Posterior cingulate gyrus (tissue), 11 donors: ENCODE measurements at regions not wholly inside any gene's neighbourhood (a gene's known extent, or its start where the extent isn't known, plus 50 kb on each side); places are given as distances from the start of the nearest gene placed in this dataset.

Source experiments
- DNase-seq, 10 donors: peaks; one replicate each; pipeline versions ENCODE4 v3.0.0 to v3.0.0-alpha.2; 2020 to 2021; ENCODE audit warnings: mixed read lengths in 3 of 10
- intact Hi-C: fragments of 100-400 bp; cut with DNase I; formaldehyde crosslinking; loops from one replicate; pipeline ENCODE4 v1.15.1; 2023

- intact Hi-C loops, result loop anchor here (5.0 kb wide), 1 partner anchor 396 kb away; no protein-coding TSS in a partner anchor
- peak in 2 of 10 donors; percentile 13 to 73 for DNase-seq
Measured at GRCh38 chr4:175946472-175947116, 119.0 kb upstream of the WDR17 start.

- DNase-seq, result no peak
- intact Hi-C loops, result loop anchor here (5.0 kb wide), 1 partner anchor 395 kb away; no protein-coding TSS in a partner anchor
Measured at GRCh38 chr4:175947117-175947722, 118.4 kb upstream of the WDR17 start.

GRCh38 chr4:175951794-175952193, 113.8 kb upstream of the WDR17 start:
- DNase-seq, result no peak
- intact Hi-C loops, result loop anchor here (10.0 kb wide), 1 partner anchor 103 kb away; no protein-coding TSS in a partner anchor

GRCh38 chr4:175953116-175953515, 112.5 kb upstream of the WDR17 start:
- intact Hi-C loops, result loop anchor here (10.0 kb wide), 1 partner anchor 102 kb away; no protein-coding TSS in a partner anchor
- DNase-seq, result no peak

- DNase-seq, result no peak
- intact Hi-C loops, result loop anchor here (10.0 kb wide), 1 partner anchor 101 kb away; no protein-coding TSS in a partner anchor
Measured at GRCh38 chr4:175953960-175954521, 111.6 kb upstream of the WDR17 start.

GRCh38 chr4:175954685-175955084, 111.0 kb upstream of the WDR17 start:
- no peak for DNase-seq
- intact Hi-C loops, result loop anchor here (10.0 kb wide), 1 partner anchor 100 kb away; no protein-coding TSS in a partner anchor

GRCh38 chr4:175961604-175962003, 104.0 kb upstream of the WDR17 start:
- intact Hi-C loops, result no loop called here
- DNase-seq, result no peak

GRCh38 chr4:175970072-175970471, 95.6 kb upstream of the WDR17 start:
- intact Hi-C loops, result no loop called here
- no peak for DNase-seq

GRCh38 chr4:175970724-175971123, 94.9 kb upstream of the WDR17 start:
- intact Hi-C loops, result no loop called here
- DNase-seq, result peak in 2 of 10 donors; percentile 32 to 70

GRCh38 chr4:175971388-175972179, 94.1 kb upstream of the WDR17 start:
- DNase-seq, result no peak

GRCh38 chr4:175973027-175973923, 92.4 kb upstream of the WDR17 start:
- no peak for DNase-seq
- intact Hi-C loops, result no loop called here

More at GRCh38 chr4:175971388-175972179, 94.1 kb upstream of the WDR17 start:
- intact Hi-C loops, result no loop called here

GRCh38 chr4:175983636-175984035, 82.0 kb upstream of the WDR17 start:
- intact Hi-C loops, result no loop called here

GRCh38 chr4:175986668-175987067, 79.0 kb upstream of the WDR17 start:
- intact Hi-C loops, result no loop called here
- no peak for DNase-seq

More at GRCh38 chr4:175983636-175984035, 82.0 kb upstream of the WDR17 start:
- DNase-seq, result no peak

GRCh38 chr4:175988511-175988910, 77.1 kb upstream of the WDR17 start:
- DNase-seq, result no peak

GRCh38 chr4:175996206-175996605, 69.4 kb upstream of the WDR17 start:
- intact Hi-C loops, result no loop called here

More at GRCh38 chr4:175988511-175988910, 77.1 kb upstream of the WDR17 start:
- intact Hi-C loops, result no loop called here

GRCh38 chr4:175997291-175997690, 68.3 kb upstream of the WDR17 start:
- intact Hi-C loops, result no loop called here

More at GRCh38 chr4:175996206-175996605, 69.4 kb upstream of the WDR17 start:
- no peak for DNase-seq

GRCh38 chr4:175998782-175999181, 66.9 kb upstream of the WDR17 start:
- no peak for DNase-seq
- intact Hi-C loops, result no loop called here

More at GRCh38 chr4:175997291-175997690, 68.3 kb upstream of the WDR17 start:
- no peak for DNase-seq

- intact Hi-C loops, result no loop called here
- no peak for DNase-seq
Measured at GRCh38 chr4:175999944-176000343, 65.7 kb upstream of the WDR17 start.
